ENCODE measurements at regions not wholly inside any gene's neighbourhood (a gene's known extent, or its start where the extent isn't known, plus 50 kb on each side); places are given as distances from the start of the nearest gene placed in this dataset.

DNA sequence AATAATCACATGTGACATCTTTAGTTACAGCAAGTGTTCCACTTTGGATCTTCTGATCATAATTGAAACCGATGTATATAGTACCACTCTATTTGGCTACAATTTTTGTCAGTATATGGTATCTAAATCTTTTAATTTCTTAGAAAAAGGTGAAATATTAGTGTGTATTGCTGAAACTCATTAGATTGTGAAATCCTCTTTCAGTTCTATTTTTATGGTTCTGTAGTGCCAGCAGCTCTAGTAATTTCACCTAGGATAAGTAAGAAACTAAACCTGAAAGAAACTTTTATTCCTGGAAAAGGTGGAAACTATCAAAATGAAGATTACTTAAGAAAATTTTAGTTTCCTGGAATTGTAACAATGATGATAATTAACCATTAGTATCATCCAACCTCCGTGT is 370.9 kb downstream of the NNT start:
- TF ChIP-seq CTCF (IDR thresholded peaks at IDR 0.05; ENCODE audit: low read depth, low read length): no peak
- in situ Hi-C loops (cut with HindIII; ENCODE audit: low sequenced_read_pairs): no loop called here
- DNase-seq (ENCODE audit: low read depth, low spot score): no peak
- no peak overlapping the region for H3K4me3 ChIP-seq (ENCODE audit: low read depth, low read length)

GRCh38 chr5:43973318-43973717 is 370.3 kb downstream of the NNT start:
- in situ Hi-C loops (cut with HindIII; ENCODE audit: low sequenced_read_pairs): no loop called here
- DNase-seq (ENCODE audit: low read depth, low spot score): no peak
- no peak for TF ChIP-seq CTCF (IDR thresholded peaks at IDR 0.05; ENCODE audit: low read depth, low read length)
- no peak overlapping the region for H3K4me3 ChIP-seq (ENCODE audit: low read depth, low read length)

DNA sequence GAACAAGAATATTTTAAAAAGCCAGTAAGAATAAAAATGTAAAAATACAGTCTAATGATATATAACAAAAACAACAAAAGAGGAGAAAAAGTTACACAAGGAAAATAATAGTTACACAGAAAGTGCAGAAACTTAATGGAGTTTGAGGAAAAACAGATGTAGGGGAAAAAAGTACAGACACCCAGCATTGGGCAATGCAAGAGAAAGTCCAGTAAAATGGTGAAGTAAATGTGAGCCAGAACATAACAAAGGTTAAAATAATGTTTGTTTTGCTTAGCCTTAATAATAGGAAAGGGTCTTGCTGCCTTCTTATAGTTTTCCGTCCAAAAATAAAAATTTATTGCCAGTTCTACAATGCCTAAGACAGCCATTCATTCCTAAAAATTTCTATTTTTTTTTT is 364.2 kb downstream of the NNT start:
- DNase-seq (ENCODE audit: low read depth, low spot score): no peak
- in situ Hi-C loops (cut with HindIII; ENCODE audit: low sequenced_read_pairs): no loop called here
- no peak overlapping the region for H3K4me3 ChIP-seq (ENCODE audit: low read depth, low read length)
- TF ChIP-seq CTCF (IDR thresholded peaks at IDR 0.05; ENCODE audit: low read depth, low read length): no peak

DNA sequence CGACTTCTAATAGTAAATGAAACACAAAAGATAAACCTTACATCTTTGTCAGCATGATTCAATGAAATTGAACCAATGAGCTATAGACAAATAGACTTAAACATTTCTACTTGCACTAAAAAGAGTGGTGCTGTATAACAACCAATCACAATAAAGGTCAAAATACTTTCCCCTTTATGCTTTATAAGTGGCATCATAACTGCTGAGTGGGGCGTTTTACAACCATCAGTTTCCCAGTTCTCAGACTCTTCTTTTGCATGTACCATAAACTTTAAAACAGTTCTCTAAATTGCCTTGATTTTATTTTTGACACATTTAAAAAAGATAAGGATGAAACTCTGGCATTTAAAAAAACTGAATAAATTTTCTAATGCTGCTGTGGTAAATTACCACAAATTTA is 356.2 kb downstream of the NNT start:
- TF ChIP-seq CTCF (IDR thresholded peaks at IDR 0.05; ENCODE audit: low read depth, low read length): no peak
- no peak overlapping the region for H3K4me3 ChIP-seq (ENCODE audit: low read depth, low read length)
- DNase-seq (ENCODE audit: low read depth, low spot score): no peak
- in situ Hi-C loops (cut with HindIII; ENCODE audit: low sequenced_read_pairs): no loop called here

- no peak overlapping the region for H3K4me3 ChIP-seq (ENCODE audit: low read depth, low read length)
- no peak for DNase-seq (ENCODE audit: low read depth, low spot score)
- no peak for TF ChIP-seq CTCF (IDR thresholded peaks at IDR 0.05; ENCODE audit: low read depth, low read length)
- in situ Hi-C loops (cut with HindIII; ENCODE audit: low sequenced_read_pairs): no loop called here
These were observed 345.0 kb downstream of the NNT start for GRCh38 chr5:43947935-43948334.

GRCh38 chr5:43941806-43942205 is 338.8 kb downstream of the NNT start:
- TF ChIP-seq CTCF (IDR thresholded peaks at IDR 0.05; ENCODE audit: low read depth, low read length): no peak
- DNase-seq (ENCODE audit: low read depth, low spot score): no peak
- in situ Hi-C loops (cut with HindIII; ENCODE audit: low sequenced_read_pairs): no loop called here
- no peak overlapping the region for H3K4me3 ChIP-seq (ENCODE audit: low read depth, low read length)

- H3K4me3 ChIP-seq (ENCODE audit: low read depth, low read length): no peak overlapping the region
- in situ Hi-C loops (cut with HindIII; ENCODE audit: low sequenced_read_pairs): no loop called here
- TF ChIP-seq CTCF (IDR thresholded peaks at IDR 0.05; ENCODE audit: low read depth, low read length): no peak
- no peak for DNase-seq (ENCODE audit: low read depth, low spot score)
These were observed 337.6 kb downstream of the NNT start for GRCh38 chr5:43940562-43940961.

All from astrocyte of the spinal cord (primary cell).